ENCODE measurements at regions not wholly inside any gene's neighbourhood (a gene's known extent, or its start where the extent isn't known, plus 50 kb on each side); places are given as distances from the start of the nearest gene placed in this dataset.

GRCh38 chr11:134537941-134538340 lies 125.9 kb upstream of the B3GAT1 start:
- DNase-seq, result no peak

GRCh38 chr11:134537296-134537695 lies 125.3 kb upstream of the B3GAT1 start:
- DNase-seq, result no peak

DNA sequence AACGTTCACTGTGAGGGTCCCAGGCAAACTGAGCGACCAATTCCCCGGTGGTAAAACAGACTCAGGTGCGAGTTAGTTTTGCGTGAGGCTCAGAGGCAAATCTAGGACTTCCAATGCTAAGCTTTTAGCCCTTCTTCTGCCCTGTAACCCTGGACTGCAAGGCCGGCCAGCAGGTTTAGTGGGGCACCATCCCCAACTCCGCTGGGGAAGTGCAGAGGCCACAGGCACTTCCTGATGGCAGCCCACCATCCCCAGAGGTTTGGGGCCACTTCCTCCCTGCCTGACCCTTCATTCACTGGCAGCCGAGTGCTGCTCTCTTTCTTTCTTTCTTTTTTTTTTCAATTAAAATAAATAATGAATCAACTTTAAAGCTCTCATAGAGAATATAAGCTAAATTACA lies 124.6 kb upstream of the B3GAT1 start:
- no peak for DNase-seq

GRCh38 chr11:134536219-134536618 lies 124.2 kb upstream of the B3GAT1 start:
- DNase-seq, result no peak

GRCh38 chr11:134535029-134536025 lies 123.3 kb upstream of the B3GAT1 start:
- DNase-seq, result no peak

DNA sequence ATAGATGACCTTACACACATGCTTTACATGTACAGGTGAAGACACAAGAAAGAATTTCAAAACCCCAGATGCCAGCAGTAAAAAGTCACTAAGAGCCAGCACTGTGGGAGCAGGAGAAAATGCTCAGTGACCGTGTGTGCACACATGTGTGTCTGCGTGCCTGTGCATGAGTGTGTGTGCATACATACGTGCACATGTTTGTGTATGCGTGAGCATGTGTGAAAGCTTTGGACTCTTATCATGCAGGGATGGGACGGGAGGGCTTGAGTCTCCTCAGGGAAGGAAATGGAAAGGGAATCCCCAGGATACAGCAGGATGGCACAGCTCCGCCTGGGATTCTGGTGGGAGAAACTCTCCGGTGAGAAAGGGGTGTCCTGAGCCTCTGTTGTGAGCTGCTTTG lies 121.5 kb upstream of the B3GAT1 start:
- no peak for DNase-seq

GRCh38 chr11:134532921-134533421 lies 120.9 kb upstream of the B3GAT1 start:
- DNase-seq, result no peak

- DNase-seq, result no peak
These were observed 120.3 kb upstream of the B3GAT1 start for GRCh38 chr11:134532131-134532920.

- DNase-seq, result no peak
These were observed 119.5 kb upstream of the B3GAT1 start for GRCh38 chr11:134531327-134532130.

GRCh38 chr11:134530636-134531326 lies 118.7 kb upstream of the B3GAT1 start:
- DNase-seq, result no peak

- DNase-seq, result no peak
These were observed 117.4 kb upstream of the B3GAT1 start for GRCh38 chr11:134529212-134530096.

- no peak for DNase-seq
These were observed 116.4 kb upstream of the B3GAT1 start for GRCh38 chr11:134528453-134528852.

DNA sequence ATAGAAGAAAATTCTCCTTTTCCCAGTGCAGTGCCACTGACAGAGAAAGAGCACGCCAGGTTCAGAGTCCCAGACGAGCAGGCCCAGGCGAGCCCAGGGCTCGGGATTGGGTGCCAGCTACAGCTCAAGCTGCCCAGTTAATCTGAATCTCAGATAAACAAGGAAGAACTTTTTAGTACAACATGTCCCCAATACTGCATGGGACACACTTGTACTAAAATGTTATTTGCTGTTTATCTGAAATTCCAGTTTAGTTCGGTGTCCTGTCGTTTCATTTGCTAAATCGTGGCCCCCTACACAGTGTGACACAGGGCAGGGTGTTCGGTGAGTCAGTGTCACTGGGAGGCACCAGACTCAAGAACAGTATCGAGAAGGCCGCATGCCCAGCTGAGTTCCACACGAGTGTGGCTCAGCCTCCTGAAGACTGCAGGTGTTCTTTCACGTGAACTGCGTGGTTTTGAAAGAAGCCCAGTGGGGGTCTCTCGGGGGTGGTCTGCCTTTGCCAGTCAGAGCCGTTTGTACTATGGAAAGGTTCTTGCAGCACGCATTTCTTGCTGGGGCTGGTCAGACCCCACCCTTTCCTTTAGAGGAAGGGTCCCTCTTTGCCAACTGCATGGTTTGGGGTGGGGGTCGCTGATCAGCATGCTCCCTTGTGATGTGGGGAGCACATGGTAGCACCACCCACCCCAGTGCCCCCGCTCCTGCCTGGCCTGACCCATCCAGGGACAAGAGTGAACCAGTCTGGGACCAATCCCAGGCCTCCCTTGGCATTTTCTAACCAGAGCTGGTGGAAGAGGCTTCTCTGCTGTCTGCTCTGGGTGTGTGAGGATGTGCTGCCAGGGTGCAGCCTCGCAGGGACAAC lies 115.6 kb upstream of the B3GAT1 start:
- no peak for DNase-seq

GRCh38 chr11:134524896-134525845 lies 113.1 kb upstream of the B3GAT1 start:
- DNase-seq, result no peak

DNA sequence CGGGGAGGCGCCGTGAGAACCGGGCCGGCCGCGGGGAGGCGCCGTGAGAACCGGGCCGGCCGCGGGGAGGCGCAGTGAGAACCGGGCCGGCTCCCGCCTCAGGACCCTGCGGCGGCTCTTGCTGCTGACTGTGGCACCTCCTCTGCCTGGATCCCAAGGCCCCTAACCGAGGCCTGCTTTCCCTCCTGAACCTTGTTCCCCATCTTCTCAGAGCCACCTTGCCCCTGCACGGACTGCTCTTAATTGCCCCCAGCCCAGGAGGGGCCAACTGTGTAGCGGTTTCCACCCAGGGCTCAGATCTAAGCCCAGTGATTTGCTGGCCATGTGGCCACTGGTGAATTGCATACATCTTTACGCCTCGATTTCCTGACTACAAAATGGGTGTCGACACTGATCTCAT lies 112.2 kb upstream of the B3GAT1 start:
- DNase-seq, result no peak

- no peak for DNase-seq
These were observed 110.9 kb upstream of the B3GAT1 start for GRCh38 chr11:134522782-134523570.

GRCh38 chr11:134521452-134522289 lies 109.6 kb upstream of the B3GAT1 start:
- no peak for DNase-seq

All from NCI-H2171 (cell line).